K562 (cell line): ENCODE measurements at regions not wholly inside any gene's neighbourhood (a gene's known extent, or its start where the extent isn't known, plus 50 kb on each side); places are given as distances from the start of the nearest gene placed in this dataset.

Experiments used
- ATAC-seq: fragments of 200-7000 bp; cut with Tn5 transposase; 3 replicates; pipeline ENCODE4 v1.9.1; 2020; ENCODE audit warnings: moderate library complexity
- BruUV-seq: library from RNA; stranded (reverse); fragments of 400-500 nt; replicated peaks from 2 replicates; lab custom pipeline; 2021; lab: Mats Ljungman, UMichigan
- CTCF ChIA-PET: fragments of 300-600 bp; formaldehyde crosslinking; extraction: SDS; loops from one replicate; lab custom pipeline; 2021; ENCODE audit warnings: low intra/inter-chr PET ratio; lab: Yijun Ruan, JAX
- POLR2A ChIA-PET: fragments of 300-600, 350-650 bp; sonication (Branson Sonifier 250); formaldehyde crosslinking; extraction: SDS; loops from one replicate; lab custom pipeline; 2021; ENCODE audit warnings: antibody characterized with exemption, inconsistent platforms; lab: Yijun Ruan, JAX
- DNase-seq, 4 experiments: peaks; one replicate each; pipeline versions ENCODE4 v3.0.0 to v3.0.0-alpha.2; 2011 to 2018; ENCODE audit warnings: low spot score in 3 of 4, mixed read lengths in 3 of 4; ENCODE audit errors: extremely low read depth in 1 of 4
- FAIRE-seq: peaks from 2 replicates; lab custom pipeline; 2011; peaks lifted over from hg19 to GRCh38; lab: Jason Lieb, UNC
- H2AFZ ChIP-seq: 2 replicates; pipeline ENCODE4 v1.6.0; 2011; ENCODE audit warnings: low read depth, low read length, control low read depth, inconsistent platforms
- H3K27ac ChIP-seq: fragments of 200-600 bp; 3 replicates; pipeline ENCODE4 v1.8.0; 2011; ENCODE audit warnings: low read depth, mild to moderate bottlenecking, control low read depth, inconsistent platforms, low read length, moderate library complexity, mixed read lengths; ENCODE audit errors: extremely low read depth
- H3K27me3 ChIP-seq, 2 experiments: fragments of 300-600 bp in 1 of 2; 2 replicates in 1 of 2; 3 replicates in 1 of 2; pipeline versions ENCODE4 v1.6.0 to v1.8.0; 2011; ENCODE audit warnings: inconsistent platforms in 2 of 2, low read length in 2 of 2, mild to moderate bottlenecking in 1 of 2, mixed read lengths in 1 of 2, moderate library complexity in 1 of 2; ENCODE audit not compliant: control insufficient read depth in 2 of 2, insufficient read depth in 2 of 2
- H3K36me3 ChIP-seq: fragments of 300-600 bp; 3 replicates; pipeline ENCODE4 v1.8.0; 2011; ENCODE audit warnings: mild to moderate bottlenecking, low read length, inconsistent platforms; ENCODE audit not compliant: control insufficient read depth, insufficient read depth
- H3K4me1 ChIP-seq, 2 experiments: fragments of 200-600 bp in 1 of 2; replicated peaks in 1 of 2; 2 replicates in 1 of 2; 3 replicates in 1 of 2; pipeline versions ENCODE4 v1.5.1 to v1.8.0; 2011; ENCODE audit warnings: inconsistent platforms in 2 of 2, low read length in 2 of 2, mild to moderate bottlenecking in 1 of 2, mixed read lengths in 1 of 2, moderate library complexity in 1 of 2; ENCODE audit not compliant: control insufficient read depth in 2 of 2, insufficient read depth in 2 of 2
- H3K4me2 ChIP-seq: 2 replicates; pipeline ENCODE4 v1.6.1; 2011; ENCODE audit warnings: low read length, control low read depth, inconsistent platforms, mixed read lengths; ENCODE audit not compliant: insufficient read depth
- H3K4me3 ChIP-seq: fragments of 200-600 bp; sonication (generic), shearing (Covaris generic); 2 replicates; pipeline ENCODE4 v1.5.1; 2016; ENCODE audit warnings: control low read depth, inconsistent platforms
- H3K79me2 ChIP-seq: fragments of 200-600 bp; 3 replicates; pipeline ENCODE4 v1.8.0; 2011; ENCODE audit warnings: low read length, inconsistent platforms; ENCODE audit not compliant: control insufficient read depth, insufficient read depth
- H3K9ac ChIP-seq, 2 experiments: 2 replicates each; pipeline versions ENCODE4 v1.6.0 to v1.6.1; 2011; ENCODE audit warnings: low read depth in 2 of 2, low read length in 2 of 2, control low read depth in 1 of 2, inconsistent platforms in 1 of 2, mild to moderate bottlenecking in 1 of 2, mixed read lengths in 1 of 2; ENCODE audit not compliant: insufficient read depth in 1 of 2
- H3K9me1 ChIP-seq: one replicate; pipeline ENCODE4 v1.6.0; 2011; ENCODE audit warnings: inconsistent platforms, mild to moderate bottlenecking, low read length, moderate library complexity; ENCODE audit not compliant: control insufficient read depth, insufficient read depth
- H3K9me3 ChIP-seq: replicated peaks from 2 replicates; pipeline ENCODE4 v1.5.1; 2011; ENCODE audit warnings: low read depth, low read length, inconsistent platforms; ENCODE audit not compliant: control insufficient read depth, insufficient read depth
- H4K20me1 ChIP-seq: replicated peaks from 2 replicates; pipeline ENCODE4 v1.6.1; 2011; ENCODE audit warnings: low read length, inconsistent platforms, mixed read lengths; ENCODE audit not compliant: control insufficient read depth, insufficient read depth
- BMI1 ChIP-seq: fragments of 150-350 bp; IDR thresholded peaks from 2 replicates; pipeline ENCODE4 v1.6.1; 2014; ENCODE audit warnings: low read length
- CBX8 ChIP-seq: fragments of 200-600 bp; sonication (generic); IDR thresholded peaks from 2 replicates; pipeline ENCODE4 v1.6.1; 2012; ENCODE audit warnings: borderline replicate concordance, mixed run types, low read depth, mild to moderate bottlenecking, moderate library complexity, mixed read lengths, low read length, control low read depth, inconsistent platforms; ENCODE audit not compliant: poor library complexity, severe bottlenecking; ENCODE audit errors: extremely low read depth
- PML ChIP-seq: IDR thresholded peaks from 2 replicates; pipeline ENCODE4 v1.6.1; 2012; ENCODE audit warnings: low read length, inconsistent platforms
- RNF2 ChIP-seq: sonication (generic); IDR thresholded peaks from 2 replicates; pipeline ENCODE4 v1.6.1; 2016
- TRIM28 ChIP-seq: fragments of 450-650 bp; IDR thresholded peaks from 2 replicates; pipeline ENCODE4 v1.6.1; 2017
- WGBS: fragments of 100-300 bp; shearing (Covaris generic); methylation state at CpG from one replicate; pipeline ENCODE4 v1.1.6; 2016; ENCODE audit warnings: low coverage, mixed read lengths; ENCODE audit not compliant: insufficient coverage; ENCODE audit errors: missing lambda C conversion rate; 5-methylcytosine and 5-hydroxymethylcytosine counted together
- in situ Hi-C: fragments of 300-500 bp; cut with MboI; formaldehyde crosslinking; loops from 4 replicates; pipeline ENCODE4 v1.15.0; 2018; ENCODE audit warnings: inconsistent platforms, mixed read lengths
- intact Hi-C: fragments of 100-400 bp; cut with micrococcal nuclease; formaldehyde crosslinking; loops from 2 replicates; pipeline ENCODE4 v1.14.2; 2022

GRCh38 chrX:119996069-119996468, 52.5 kb upstream of the NKAP start:
- H3K9me3 ChIP-seq, result no peaks in the 10 kb centered on the region
- H3K36me3 ChIP-seq, result no peaks in the 10 kb centered on the region
- DNase-seq, result no peak
- ChIA-PET CTCF (no interaction called here), POLR2A (interaction anchor here (0.8 kb wide), 1 partner anchor 9 kb away, joined by 3 read pairs; no protein-coding TSS in a partner anchor)
- peaks cover 39 to 57% of the 10 kb centered on the region in 2 experiments for H3K27me3 ChIP-seq
- peaks cover 0 to 10% of the 10 kb centered on the region in 2 experiments; a peak in 2 of 5 replicates for H3K4me1 ChIP-seq
- in situ Hi-C loops (no loop called here), intact Hi-C loops (no loop called here)
- H3K4me3 ChIP-seq, result no peak overlapping the region
- H2AFZ ChIP-seq, result no peak overlapping the region
- TF ChIP-seq TRIM28, result no peak
- TF ChIP-seq PML, result no peak
- peak; percentile 64 for TF ChIP-seq BMI1
- 0 out of 2 replicates have a peak, but pooled peaks have one; percentile 3 for TF ChIP-seq RNF2
- peak; percentile 69 for TF ChIP-seq CBX8
- no peaks in the 10 kb centered on the region for H3K79me2 ChIP-seq
- H4K20me1 ChIP-seq, result no peaks in the 10 kb centered on the region
- no TSS peak for BruUV-seq
- H3K4me2 ChIP-seq, result no peak overlapping the region
- no peaks in the 10 kb centered on the region for H3K9me1 ChIP-seq
- no peak overlapping the region for H3K9ac ChIP-seq
- no peak overlapping the region for H3K27ac ChIP-seq
- no peak for ATAC-seq
- WGBS, result 0% methylated on average over 3 of the region's 3 CpGs
- no peak for FAIRE-seq
